HEK293 (cell line): ENCODE measurements at regions not wholly inside any gene's neighbourhood (a gene's known extent, or its start where the extent isn't known, plus 50 kb on each side); places are given as distances from the start of the nearest gene placed in this dataset.

Source experiments
- SALL2 ChIP-seq: fragments of 450-650 bp; formaldehyde crosslinking; IDR thresholded peaks from 2 replicates; pipeline ENCODE4 v1.5.0; 2017; ENCODE audit warnings: missing biosample characterization, mild to moderate bottlenecking, missing genetic modification characterization, borderline replicate concordance
- ZNF350 ChIP-seq: fragments of 450-650 bp; formaldehyde crosslinking; IDR thresholded peaks from 2 replicates; pipeline ENCODE4 v1.5.0; 2017; ENCODE audit warnings: missing biosample characterization, mild to moderate bottlenecking, missing genetic modification characterization

DNA sequence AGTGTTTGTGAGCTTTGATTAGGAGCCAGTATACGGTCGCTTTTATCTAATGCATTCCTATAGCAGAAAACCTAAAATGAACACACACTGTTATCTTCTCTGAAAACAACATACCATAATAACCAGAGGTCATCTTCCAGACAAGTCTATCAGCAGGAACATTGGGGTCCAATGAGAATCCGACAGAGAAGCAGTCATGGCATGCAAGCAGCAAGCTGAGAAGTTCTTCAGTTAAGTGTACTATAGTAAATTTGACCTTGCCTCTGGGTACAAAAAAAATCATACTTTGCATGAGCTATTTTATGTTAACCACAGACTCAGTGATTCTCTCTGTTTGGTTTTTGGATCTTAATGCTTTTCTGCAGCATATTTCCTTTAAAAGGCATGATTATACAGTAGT lies 1505.1 kb downstream of the PCDH9 start:
- no peak for TF ChIP-seq SALL2 (tag by site-specific recombination)
- TF ChIP-seq ZNF350, result no peak
